Stimulated activated CD4-positive, alpha-beta T cell treated with anti-CD3 and anti-CD28 coated beads, Interleukin-1b, Interleukin-23, amount 100 ng/mL, for 48 hours (primary cell): ENCODE measurements at regions not wholly inside any gene's neighbourhood (a gene's known extent, or its start where the extent isn't known, plus 50 kb on each side); places are given as distances from the start of the nearest gene placed in this dataset.
"Not testable (repeated sequence)": the region's sequence is repeated elsewhere in the genome, so short reads cannot be mapped to it uniquely, and the experiment has no call there.

Experiments
- DNase-seq: peaks from one replicate; pipeline ENCODE4 v3.0.0-alpha.2; 2020

GRCh38 chr2:228956701-228957474 is 314.2 kb downstream of the PID1 start:
- no peak for DNase-seq

DNA sequence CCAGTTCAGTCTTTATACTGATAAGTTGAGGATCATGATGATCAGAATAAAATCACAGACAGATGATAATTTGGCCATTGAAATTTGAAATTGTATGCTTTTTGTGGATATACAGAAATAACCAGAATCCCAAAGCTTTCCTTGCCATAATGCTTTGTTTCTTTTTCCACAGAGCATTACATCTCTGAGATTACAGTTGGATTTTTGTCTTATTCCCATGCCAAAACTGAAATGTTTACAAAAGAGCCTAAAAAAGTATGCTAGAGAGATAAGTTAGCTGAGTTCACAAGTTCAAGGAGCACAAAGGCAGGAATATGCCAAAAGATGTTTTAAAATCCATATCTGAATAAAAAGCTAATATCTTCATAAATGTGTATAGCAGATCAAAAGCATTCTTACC is 321.3 kb downstream of the PID1 start:
- DNase-seq = no peak

DNA sequence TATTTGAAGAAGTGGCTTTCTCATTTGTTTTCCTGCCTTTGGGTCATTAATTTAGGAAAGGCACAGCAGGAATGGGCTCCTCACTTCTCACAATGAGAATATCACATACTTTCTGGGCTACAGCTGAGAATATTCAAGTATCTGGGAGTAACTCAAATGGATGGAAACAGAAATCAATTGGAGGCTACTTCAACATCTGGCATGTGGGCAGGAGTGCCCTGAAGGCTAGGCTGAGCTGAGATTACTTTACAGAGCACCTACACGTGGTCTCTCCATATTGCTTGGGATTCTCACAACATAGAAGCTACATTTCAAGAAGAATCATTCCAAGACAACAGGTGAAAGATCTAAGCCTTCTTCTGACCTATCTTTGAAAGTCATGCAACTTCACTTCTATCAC is 325.4 kb downstream of the PID1 start:
- no peak for DNase-seq

DNA sequence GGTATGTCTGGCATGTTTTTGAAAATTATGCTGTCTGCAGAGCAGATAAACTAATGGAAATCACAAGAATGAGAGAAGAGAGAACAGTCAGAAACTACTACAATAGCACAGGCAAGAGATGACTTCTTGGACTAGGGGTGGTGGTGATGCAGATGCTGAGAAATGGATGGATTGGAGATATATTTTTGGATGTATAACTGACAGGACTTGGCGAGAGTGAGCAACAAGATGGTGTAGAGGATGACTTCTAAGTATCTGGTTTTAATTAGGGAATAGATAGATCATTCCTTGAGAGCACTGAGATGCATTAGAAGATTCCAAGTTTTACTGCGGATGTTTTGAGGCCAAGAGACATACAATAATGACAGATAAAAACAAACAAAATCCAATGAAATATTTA is 328.2 kb downstream of the PID1 start:
- DNase-seq = no peak

GRCh38 chr2:228938629-228939028 is 332.5 kb downstream of the PID1 start:
- DNase-seq = no peak

- DNase-seq = no peak
Observed at GRCh38 chr2:228927028-228928010, 343.8 kb downstream of the PID1 start.

GRCh38 chr2:228919808-228920207 is 351.3 kb downstream of the PID1 start:
- no peak for DNase-seq

- no peak for DNase-seq
Observed at GRCh38 chr2:228917220-228917619, 353.9 kb downstream of the PID1 start.

DNA sequence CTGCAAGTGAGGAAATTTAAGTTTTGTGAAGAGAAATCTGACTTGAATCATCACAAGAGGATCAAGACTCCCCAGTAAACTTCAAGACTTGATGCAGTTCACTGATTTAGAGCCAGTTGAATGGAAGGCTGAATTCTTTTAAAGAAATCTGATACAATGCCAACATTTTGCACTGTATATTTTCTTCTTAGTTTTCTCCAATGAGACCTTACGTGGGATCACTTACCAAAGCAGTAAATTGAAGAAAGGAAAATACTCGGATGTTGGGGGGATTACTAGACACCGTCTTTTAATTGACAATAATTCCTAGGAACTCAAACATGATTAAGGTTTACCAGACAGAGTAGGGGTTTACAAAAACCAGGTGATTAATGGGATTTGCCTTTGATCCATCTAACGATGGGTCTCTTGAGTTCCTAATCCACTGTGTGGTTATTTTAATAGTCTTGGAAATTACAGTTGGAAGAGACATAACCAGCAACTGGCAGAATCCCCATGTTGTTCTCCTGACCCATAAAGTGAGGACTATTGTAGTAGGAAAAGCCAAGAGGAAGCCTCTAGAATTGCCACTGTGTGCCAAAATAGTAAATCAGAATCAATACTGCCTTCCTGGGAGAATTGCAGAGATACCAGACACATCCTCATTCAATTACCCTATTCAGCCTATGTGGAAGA is 354.5 kb downstream of the PID1 start:
- DNase-seq = no peak

DNA sequence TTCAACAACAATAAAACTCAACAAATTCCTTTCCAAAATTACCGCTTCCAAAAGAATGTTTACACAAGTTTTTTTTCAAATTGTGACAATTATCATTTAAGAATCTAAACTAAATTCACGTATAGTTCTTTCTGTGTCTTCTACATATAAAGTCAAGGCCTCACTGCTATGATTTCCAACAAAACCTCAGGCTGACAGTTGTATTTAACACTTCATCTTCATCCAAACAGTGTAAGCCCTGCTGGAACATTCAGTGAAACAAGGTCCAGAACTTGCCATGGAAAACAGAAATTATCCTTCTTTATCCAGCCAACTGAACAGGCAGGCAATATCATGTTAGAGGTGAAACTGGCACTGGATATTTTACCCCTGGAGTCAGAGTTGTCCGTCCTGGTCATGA is 357.9 kb downstream of the PID1 start:
- DNase-seq = no peak

GRCh38 chr2:228910872-228911271 is 360.2 kb downstream of the PID1 start:
- DNase-seq = not testable (repeated sequence)

DNA sequence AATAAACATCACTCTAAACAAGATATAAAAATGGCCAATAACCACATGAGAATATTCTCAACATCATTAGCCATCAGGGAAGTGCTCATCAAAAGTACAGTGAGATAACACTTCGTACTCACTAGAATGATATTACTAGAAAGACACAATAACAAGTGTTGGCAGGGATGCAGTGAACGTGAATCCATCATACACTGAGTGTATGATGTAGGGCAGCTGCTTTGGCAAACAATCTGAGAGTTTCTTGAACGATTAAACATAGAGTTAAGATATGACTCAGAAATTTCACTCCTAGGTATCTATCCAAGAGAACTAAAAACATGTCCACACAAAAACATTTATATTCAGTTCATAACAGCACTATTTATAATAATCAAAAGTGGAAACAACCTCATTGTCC is 368.9 kb downstream of the PID1 start:
- no peak for DNase-seq

DNA sequence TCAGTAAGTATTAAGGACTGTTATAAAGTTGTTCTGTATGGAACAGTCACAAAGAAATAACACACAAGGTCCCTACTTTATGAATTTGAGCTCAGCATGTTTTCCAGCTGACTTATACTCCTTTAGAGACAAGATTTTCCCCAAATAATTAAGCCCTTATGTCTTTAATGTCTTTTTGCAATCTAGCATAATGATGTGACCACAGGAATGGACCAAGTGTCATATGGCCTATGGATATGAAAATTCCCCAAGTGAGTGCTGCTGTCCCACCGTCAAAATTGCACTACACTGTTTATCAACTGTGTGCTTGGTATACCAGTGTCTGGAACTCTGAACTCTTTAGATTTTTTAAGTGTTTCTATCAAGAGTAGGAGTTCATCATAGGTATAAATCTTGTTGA is 369.6 kb downstream of the PID1 start:
- no peak for DNase-seq

DNA sequence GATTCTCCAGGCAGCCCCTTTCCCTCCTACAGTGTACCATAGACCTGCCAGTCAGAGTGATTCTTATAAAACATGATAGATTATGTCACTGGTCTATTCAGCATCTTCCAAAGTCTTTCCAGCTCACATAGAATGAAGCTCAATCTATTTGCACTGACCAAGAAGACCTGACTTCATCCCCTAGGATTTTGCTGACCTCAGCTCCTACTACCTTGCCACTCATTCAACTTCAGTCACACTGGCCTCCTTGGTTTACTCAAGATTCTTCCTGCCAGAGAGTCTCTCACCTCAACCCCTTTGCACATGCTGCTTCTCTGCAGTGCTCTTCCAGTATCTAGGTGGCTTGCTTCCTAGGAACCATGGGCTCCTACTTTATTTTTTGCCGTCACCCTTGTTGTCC is 392.9 kb downstream of the PID1 start:
- DNase-seq = no peak

GRCh38 chr2:228876276-228876675 is 394.8 kb downstream of the PID1 start:
- DNase-seq = no peak

GRCh38 chr2:228875152-228875900 is 395.8 kb downstream of the PID1 start:
- no peak for DNase-seq

DNA sequence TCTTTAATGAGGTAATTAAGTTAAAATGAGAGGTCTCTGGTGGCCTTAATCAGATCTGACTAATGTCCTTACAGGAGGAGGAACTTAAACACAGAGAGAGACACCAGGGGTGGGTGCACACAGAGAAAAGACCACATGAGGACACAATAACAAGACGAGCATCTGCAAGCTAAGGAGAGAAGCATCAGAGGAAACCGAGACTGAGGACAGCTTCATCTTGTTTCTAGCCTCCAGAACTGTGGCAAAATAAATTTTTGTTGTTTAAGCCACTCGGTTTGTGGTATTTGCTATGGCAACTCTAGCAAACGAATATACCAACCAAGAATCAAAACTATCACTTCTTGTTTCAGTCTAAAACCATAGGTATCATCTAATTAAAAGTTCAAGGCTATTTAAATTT is 400.1 kb downstream of the PID1 start:
- DNase-seq = no peak

GRCh38 chr2:228869636-228870264 is 401.3 kb downstream of the PID1 start:
- DNase-seq = no peak

- DNase-seq = no peak
Observed at GRCh38 chr2:228867406-228867805, 403.7 kb downstream of the PID1 start.

GRCh38 chr2:228866781-228867180 is 404.3 kb downstream of the PID1 start:
- DNase-seq = no peak

DNA sequence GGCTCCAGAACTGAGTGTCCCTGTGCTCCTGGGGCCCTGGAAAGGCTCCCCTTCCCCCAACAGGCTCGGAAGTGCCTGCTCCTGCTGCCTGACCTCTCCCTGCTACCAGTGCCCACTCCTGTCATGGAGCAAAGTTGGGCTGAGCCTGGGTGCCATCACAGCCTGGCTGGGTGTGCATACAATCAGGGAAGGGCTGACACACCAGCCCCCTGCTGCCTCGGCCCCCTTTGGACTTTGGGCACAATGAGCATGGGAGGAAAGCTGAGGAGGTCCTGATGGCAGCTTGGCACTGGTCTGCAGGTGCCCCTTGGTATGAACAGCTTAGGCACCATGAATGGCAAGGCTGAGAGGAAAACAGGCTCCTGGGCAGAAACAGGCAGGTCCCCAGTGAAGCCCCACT is 405.0 kb downstream of the PID1 start:
- no peak for DNase-seq

DNA sequence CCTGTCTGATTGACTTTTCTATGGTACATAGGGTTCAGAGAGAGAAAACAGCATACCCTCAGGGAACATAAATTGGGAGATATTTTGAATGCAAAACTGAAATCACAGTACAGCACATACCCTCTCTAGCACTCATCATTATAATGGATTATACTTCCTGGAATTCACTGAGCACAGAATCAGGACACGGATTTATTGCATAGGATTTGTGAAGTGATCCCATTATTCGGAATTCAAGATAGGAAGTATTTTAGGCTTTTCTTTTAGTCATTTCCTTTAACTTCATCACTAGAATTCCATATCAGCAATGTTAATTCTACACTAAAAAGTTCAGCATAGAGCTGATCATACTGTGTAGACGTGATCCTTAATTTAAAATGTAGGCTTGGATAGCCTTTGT is 407.0 kb downstream of the PID1 start:
- DNase-seq = no peak
